ENCODE measurements at regions not wholly inside any gene's neighbourhood (a gene's known extent, or its start where the extent isn't known, plus 50 kb on each side); places are given as distances from the start of the nearest gene placed in this dataset.

- DNase-seq (ENCODE audit: low read depth, low spot score) (no peak), ATAC-seq (no peak)
- no peaks in the 10 kb centered on the region for H3K4me1 ChIP-seq (ENCODE audit: control insufficient read depth, insufficient read depth, low read length)
- ChIA-PET CTCF (no interaction called here), POLR2A (no interaction called here)
- H3K27ac ChIP-seq (ENCODE audit: low read length), result no peak overlapping the region
- H3K4me3 ChIP-seq (ENCODE audit: low read depth in 2 of 2, low read length in 2 of 2), result no peak overlapping the region
- TF ChIP-seq POLR2AphosphoS5 (IDR thresholded peaks at IDR 0.05; ENCODE audit: low read depth, low read length) (no peak), CTCF (IDR thresholded peaks at IDR 0.05) (no peak), SIN3A (IDR thresholded peaks at IDR 0.05; ENCODE audit: borderline replicate concordance, insufficient read depth, low read depth, low read length) (no peak), TCF7L2 (IDR thresholded peaks at IDR 0.05; ENCODE audit: low read depth, low read length) (no peak), REST (IDR thresholded peaks at IDR 0.05; ENCODE audit: insufficient read depth in 1 of 2, low read depth in 2 of 2, low read length in 1 of 2) (no peak)
- H3K27me3 ChIP-seq (ENCODE audit: control insufficient read depth, insufficient read depth, low read length), result no peaks in the 10 kb centered on the region
- in situ Hi-C loops (cut with HindIII; ENCODE audit: low pct_unique_long_range_greater_than_20kb, low sequenced_read_pairs), result no loop called here
- intact Hi-C loops (cut with micrococcal nuclease; ENCODE audit: unreplicated experiment), result no loop called here
- BruUV-seq (replicated peaks), result no TSS peak
- no peaks in the 10 kb centered on the region for H3K9me3 ChIP-seq (ENCODE audit: control insufficient read depth, insufficient read depth, low read depth, low read length)
- no peaks in the 10 kb centered on the region for H3K36me3 ChIP-seq (ENCODE audit: control insufficient read depth, insufficient read depth, low read length)
Observed at GRCh38 chr4:113832803-113833202, 71.3 kb upstream of the CAMK2D start.

- intact Hi-C loops (cut with micrococcal nuclease; ENCODE audit: unreplicated experiment) (no loop called here), in situ Hi-C loops (cut with HindIII; ENCODE audit: low pct_unique_long_range_greater_than_20kb, low sequenced_read_pairs) (no loop called here)
- Histone ChIP-seq H3K4me1 (ENCODE audit: control insufficient read depth, insufficient read depth, low read length) (no peaks in the 10 kb centered on the region), H3K27ac (ENCODE audit: low read length) (no peak overlapping the region), H3K9me3 (ENCODE audit: control insufficient read depth, insufficient read depth, low read depth, low read length) (no peaks in the 10 kb centered on the region), H3K27me3 (ENCODE audit: control insufficient read depth, insufficient read depth, low read length) (no peaks in the 10 kb centered on the region), H3K4me3 (ENCODE audit: low read depth in 2 of 2, low read length in 2 of 2) (no peak overlapping the region), H3K36me3 (ENCODE audit: control insufficient read depth, insufficient read depth, low read length) (no peaks in the 10 kb centered on the region)
- POLR2A ChIA-PET, result no interaction called here
- ATAC-seq (no peak), DNase-seq (ENCODE audit: low read depth, low spot score) (no peak)
- no TSS peak for BruUV-seq (replicated peaks)
- CTCF ChIA-PET, result no interaction called here
- TF ChIP-seq TCF7L2 (IDR thresholded peaks at IDR 0.05; ENCODE audit: low read depth, low read length), result no peak
- no peak for TF ChIP-seq SIN3A (IDR thresholded peaks at IDR 0.05; ENCODE audit: borderline replicate concordance, insufficient read depth, low read depth, low read length)
- TF ChIP-seq POLR2AphosphoS5 (IDR thresholded peaks at IDR 0.05; ENCODE audit: low read depth, low read length), result no peak
- TF ChIP-seq CTCF (IDR thresholded peaks at IDR 0.05), result no peak
- no peak for TF ChIP-seq REST (IDR thresholded peaks at IDR 0.05; ENCODE audit: insufficient read depth in 1 of 2, low read depth in 2 of 2, low read length in 1 of 2)
Observed at GRCh38 chr4:113831457-113831856, 69.9 kb upstream of the CAMK2D start.
